Panc1 (cell line): ENCODE measurements at regions not wholly inside any gene's neighbourhood (a gene's known extent, or its start where the extent isn't known, plus 50 kb on each side); places are given as distances from the start of the nearest gene placed in this dataset.

Experiments
- ATAC-seq: fragments of 200-7000 bp; cut with Tn5 transposase; 2 replicates; pipeline ENCODE4 v1.9.1; 2020; ENCODE audit warnings: mild to moderate bottlenecking, moderate library complexity
- BruUV-seq: library from RNA; stranded (reverse); fragments of 400-500 nt; replicated peaks from 2 replicates; lab custom pipeline; 2021; lab: Mats Ljungman, UMichigan
- CTCF ChIA-PET: fragments of 300-600 bp; sonication (Branson Sonifier 250); formaldehyde crosslinking; loops from one replicate; lab custom pipeline; 2022; ENCODE audit warnings: antibody characterized with exemption; lab: Charles Lee
- POLR2A ChIA-PET: fragments of 300-600 bp; sonication (Branson Sonifier 250); formaldehyde crosslinking; loops from one replicate; lab custom pipeline; 2022; ENCODE audit warnings: antibody characterized with exemption; lab: Charles Lee
- DNase-seq: peaks from one replicate; pipeline ENCODE4 v3.0.0-alpha.2; 2010; ENCODE audit warnings: low read depth, low spot score
- H3K27ac ChIP-seq: 2 replicates; pipeline ENCODE4 v1.5.1; 2011; ENCODE audit warnings: mild to moderate bottlenecking, low read length, inconsistent platforms
- H3K27me3 ChIP-seq: fragments of 200-500 bp; sonication (Bioruptor generic); 2 replicates; pipeline ENCODE4 v1.6.0; 2014; ENCODE audit warnings: low read length, inconsistent platforms; ENCODE audit not compliant: control insufficient read depth, insufficient read depth
- H3K36me3 ChIP-seq: fragments of 200-500 bp; sonication (Bioruptor generic); 2 replicates; pipeline ENCODE4 v1.5.1; 2014; ENCODE audit warnings: inconsistent platforms, mild to moderate bottlenecking, low read length, moderate library complexity; ENCODE audit not compliant: control insufficient read depth, insufficient read depth
- H3K4me1 ChIP-seq: 2 replicates; pipeline ENCODE4 v1.5.1; 2011; ENCODE audit warnings: inconsistent platforms, mild to moderate bottlenecking, low read length, moderate library complexity; ENCODE audit not compliant: control insufficient read depth, insufficient read depth
- H3K4me3 ChIP-seq, 2 experiments: 2 replicates each; pipeline ENCODE4 v1.5.1; 2011 to 2012; ENCODE audit warnings: low read depth in 2 of 2, low read length in 2 of 2, mild to moderate bottlenecking in 2 of 2, inconsistent platforms in 1 of 2, moderate library complexity in 1 of 2
- H3K9me3 ChIP-seq: fragments of 200-500 bp; sonication (Bioruptor generic); 2 replicates; pipeline ENCODE4 v1.5.1; 2014; ENCODE audit warnings: low read depth, mild to moderate bottlenecking, inconsistent platforms, low read length, moderate library complexity; ENCODE audit not compliant: control insufficient read depth, insufficient read depth
- POLR2AphosphoS5 ChIP-seq: IDR thresholded peaks from 2 replicates; pipeline ENCODE4 v1.6.1; 2012; ENCODE audit warnings: mild to moderate bottlenecking, low read depth, low read length, moderate library complexity
- SIN3A ChIP-seq: IDR thresholded peaks from 2 replicates; pipeline ENCODE4 v1.6.1; 2012; ENCODE audit warnings: low read depth, mild to moderate bottlenecking, low read length, moderate library complexity, borderline replicate concordance; ENCODE audit not compliant: insufficient read depth
- TCF7L2 ChIP-seq: IDR thresholded peaks from 2 replicates; pipeline ENCODE4 v1.6.1; 2011; ENCODE audit warnings: mild to moderate bottlenecking, low read depth, low read length, inconsistent platforms
- in situ Hi-C: cut with HindIII; loops from 2 replicates; pipeline ENCODE4 v1.10.0; 2016; ENCODE audit warnings: low sequenced_read_pairs, low pct_unique_long_range_greater_than_20kb
- intact Hi-C: fragments of 100-400 bp; cut with micrococcal nuclease; formaldehyde crosslinking; loops from one replicate; pipeline ENCODE4 v1.10.0; 2022; ENCODE audit not compliant: unreplicated experiment
- TF ChIP-seq, protein P1 (sequence below): fragments of 450-650 bp; IDR thresholded peaks from 2 replicates; pipeline ENCODE4 v1.5.1; 2017; ENCODE audit warnings: mild to moderate bottlenecking
- TF ChIP-seq, protein P2 (sequence below), 2 experiments: IDR thresholded peaks; 2 replicates each; pipeline ENCODE4 v1.6.1; 2011 to 2012; ENCODE audit warnings: low read depth in 2 of 2, control low read depth in 1 of 2, low read length in 1 of 2, mild to moderate bottlenecking in 1 of 2, moderate library complexity in 1 of 2; ENCODE audit not compliant: insufficient read depth in 1 of 2

DNA sequence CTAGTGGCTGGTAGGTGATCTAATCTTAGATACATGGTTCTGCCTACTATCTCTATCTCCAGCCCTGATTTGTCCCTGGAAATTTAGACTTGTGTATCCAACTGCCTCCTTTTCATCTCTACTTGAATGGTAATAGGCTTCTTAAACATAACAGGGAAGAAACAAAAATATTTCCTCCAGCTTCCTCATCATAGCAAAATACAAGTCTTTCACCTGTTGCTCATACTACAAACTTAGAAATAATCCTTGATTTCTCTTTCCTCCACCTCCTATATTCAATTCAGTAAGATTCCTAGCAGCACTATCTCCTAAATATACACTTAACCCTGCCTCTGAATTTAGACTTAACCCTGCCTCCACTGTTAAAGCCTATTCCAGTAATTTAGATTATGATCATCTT is 373.3 kb upstream of the ACTRT1 start:
- CTCF ChIA-PET = no interaction called here
- Histone ChIP-seq H3K36me3 (no peaks in the 10 kb centered on the region), H3K27ac (no peak overlapping the region), H3K4me1 (no peaks in the 10 kb centered on the region), H3K4me3 (no peak overlapping the region), H3K27me3 (no peaks in the 10 kb centered on the region), H3K9me3 (no peaks in the 10 kb centered on the region)
- no peak for ATAC-seq
- TF ChIP-seq SIN3A = no peak
- no peak for TF ChIP-seq POLR2AphosphoS5
- TF ChIP-seq, protein P1, sequence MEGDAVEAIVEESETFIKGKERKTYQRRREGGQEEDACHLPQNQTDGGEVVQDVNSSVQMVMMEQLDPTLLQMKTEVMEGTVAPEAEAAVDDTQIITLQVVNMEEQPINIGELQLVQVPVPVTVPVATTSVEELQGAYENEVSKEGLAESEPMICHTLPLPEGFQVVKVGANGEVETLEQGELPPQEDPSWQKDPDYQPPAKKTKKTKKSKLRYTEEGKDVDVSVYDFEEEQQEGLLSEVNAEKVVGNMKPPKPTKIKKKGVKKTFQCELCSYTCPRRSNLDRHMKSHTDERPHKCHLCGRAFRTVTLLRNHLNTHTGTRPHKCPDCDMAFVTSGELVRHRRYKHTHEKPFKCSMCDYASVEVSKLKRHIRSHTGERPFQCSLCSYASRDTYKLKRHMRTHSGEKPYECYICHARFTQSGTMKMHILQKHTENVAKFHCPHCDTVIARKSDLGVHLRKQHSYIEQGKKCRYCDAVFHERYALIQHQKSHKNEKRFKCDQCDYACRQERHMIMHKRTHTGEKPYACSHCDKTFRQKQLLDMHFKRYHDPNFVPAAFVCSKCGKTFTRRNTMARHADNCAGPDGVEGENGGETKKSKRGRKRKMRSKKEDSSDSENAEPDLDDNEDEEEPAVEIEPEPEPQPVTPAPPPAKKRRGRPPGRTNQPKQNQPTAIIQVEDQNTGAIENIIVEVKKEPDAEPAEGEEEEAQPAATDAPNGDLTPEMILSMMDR = no peak
- no peak for TF ChIP-seq TCF7L2
- TF ChIP-seq, protein P2, sequence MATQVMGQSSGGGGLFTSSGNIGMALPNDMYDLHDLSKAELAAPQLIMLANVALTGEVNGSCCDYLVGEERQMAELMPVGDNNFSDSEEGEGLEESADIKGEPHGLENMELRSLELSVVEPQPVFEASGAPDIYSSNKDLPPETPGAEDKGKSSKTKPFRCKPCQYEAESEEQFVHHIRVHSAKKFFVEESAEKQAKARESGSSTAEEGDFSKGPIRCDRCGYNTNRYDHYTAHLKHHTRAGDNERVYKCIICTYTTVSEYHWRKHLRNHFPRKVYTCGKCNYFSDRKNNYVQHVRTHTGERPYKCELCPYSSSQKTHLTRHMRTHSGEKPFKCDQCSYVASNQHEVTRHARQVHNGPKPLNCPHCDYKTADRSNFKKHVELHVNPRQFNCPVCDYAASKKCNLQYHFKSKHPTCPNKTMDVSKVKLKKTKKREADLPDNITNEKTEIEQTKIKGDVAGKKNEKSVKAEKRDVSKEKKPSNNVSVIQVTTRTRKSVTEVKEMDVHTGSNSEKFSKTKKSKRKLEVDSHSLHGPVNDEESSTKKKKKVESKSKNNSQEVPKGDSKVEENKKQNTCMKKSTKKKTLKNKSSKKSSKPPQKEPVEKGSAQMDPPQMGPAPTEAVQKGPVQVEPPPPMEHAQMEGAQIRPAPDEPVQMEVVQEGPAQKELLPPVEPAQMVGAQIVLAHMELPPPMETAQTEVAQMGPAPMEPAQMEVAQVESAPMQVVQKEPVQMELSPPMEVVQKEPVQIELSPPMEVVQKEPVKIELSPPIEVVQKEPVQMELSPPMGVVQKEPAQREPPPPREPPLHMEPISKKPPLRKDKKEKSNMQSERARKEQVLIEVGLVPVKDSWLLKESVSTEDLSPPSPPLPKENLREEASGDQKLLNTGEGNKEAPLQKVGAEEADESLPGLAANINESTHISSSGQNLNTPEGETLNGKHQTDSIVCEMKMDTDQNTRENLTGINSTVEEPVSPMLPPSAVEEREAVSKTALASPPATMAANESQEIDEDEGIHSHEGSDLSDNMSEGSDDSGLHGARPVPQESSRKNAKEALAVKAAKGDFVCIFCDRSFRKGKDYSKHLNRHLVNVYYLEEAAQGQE (IDR thresholded peaks at IDR 0.05; ENCODE audit: insufficient read depth in 1 of 2, low read depth in 2 of 2, low read length in 1 of 2) = no peak
- BruUV-seq = no TSS peak
- intact Hi-C loops = no loop called here
- in situ Hi-C loops = no loop called here
- no peak for DNase-seq
- POLR2A ChIA-PET = no interaction called here

DNA sequence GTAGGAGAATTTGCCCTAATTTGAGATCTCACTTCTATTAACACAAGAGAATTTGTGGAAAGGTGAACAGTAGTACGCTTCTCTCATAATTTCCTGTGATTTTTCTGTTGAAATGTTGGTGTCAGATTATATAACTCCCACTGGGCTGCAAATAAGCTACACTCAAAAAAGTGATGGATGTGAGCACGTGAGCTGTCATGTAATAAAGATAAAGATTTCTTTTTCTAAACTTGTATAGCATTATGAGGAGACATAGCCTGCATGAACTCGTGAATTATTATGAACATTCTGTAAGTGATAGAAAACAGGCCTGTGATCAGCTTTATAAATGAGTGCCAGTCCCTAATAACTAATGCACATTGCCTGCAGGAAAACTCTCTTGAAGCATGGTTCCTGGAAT is 356.6 kb upstream of the ACTRT1 start:
- H3K4me3 ChIP-seq = no peak overlapping the region
- H3K9me3 ChIP-seq = no peaks in the 10 kb centered on the region
- no TSS peak for BruUV-seq
- TF ChIP-seq, protein P1 = no peak
- TF ChIP-seq, protein P2 (IDR thresholded peaks at IDR 0.05; ENCODE audit: insufficient read depth in 1 of 2, low read depth in 2 of 2, low read length in 1 of 2) = no peak
- TF ChIP-seq POLR2AphosphoS5 (no peak), SIN3A (no peak), TCF7L2 (no peak)
- H3K27ac ChIP-seq = no peak overlapping the region
- DNase-seq (no peak), ATAC-seq (no peak)
- in situ Hi-C loops = no loop called here
- H3K27me3 ChIP-seq = no peaks in the 10 kb centered on the region
- intact Hi-C loops = no loop called here
- no peaks in the 10 kb centered on the region for H3K36me3 ChIP-seq
- H3K4me1 ChIP-seq = no peaks in the 10 kb centered on the region
- POLR2A ChIA-PET = no interaction called here
- CTCF ChIA-PET = no interaction called here
